Lower leg skin (tissue), 4 donors: ENCODE measurements at regions not wholly inside any gene's neighbourhood (a gene's known extent, or its start where the extent isn't known, plus 50 kb on each side); places are given as distances from the start of the nearest gene placed in this dataset.

Source experiments
- DNase-seq, 2 donors: peaks; one replicate each; pipeline ENCODE4 v3.0.0-alpha.2; 2019; ENCODE audit warnings: low spot score in 2 of 2
- H3K4me3 ChIP-seq: fragments of 200-600 bp; sonication (generic); 2 replicates; pipeline ENCODE4 v1.5.1; 2017; ENCODE audit warnings: mild to moderate bottlenecking, low read depth; ENCODE audit not compliant: poor library complexity, severe bottlenecking
- CTCF ChIP-seq, 3 donors: fragments of 450-650 bp; IDR thresholded peaks; one replicate each; pipeline ENCODE4 v1.5.1; 2016; ENCODE audit warnings: antibody characterized with exemption in 3 of 3, mild to moderate bottlenecking in 3 of 3, moderate library complexity in 2 of 3
- POLR2A ChIP-seq, 2 donors: fragments of 450-650 bp; IDR thresholded peaks; one replicate each; pipeline ENCODE4 v1.6.1; 2016 to 2017; ENCODE audit warnings: antibody characterized with exemption in 2 of 2, mild to moderate bottlenecking in 1 of 2, moderate library complexity in 1 of 2
- WGBS, 2 donors: methylation state at CpG; one replicate each; pipeline ENCODE4 v1.1.5; 2018; 5-methylcytosine and 5-hydroxymethylcytosine counted together
- intact Hi-C: fragments of 100-400 bp; cut with DNase I; formaldehyde crosslinking; loops from one replicate; pipeline ENCODE4 v1.15.0; 2023; ENCODE audit warnings: low total_unique reads

- intact Hi-C loops = no loop called here
- DNase-seq = no peak
- TF ChIP-seq POLR2A (IDR thresholded peaks at IDR 0.05) = no peak
- TF ChIP-seq CTCF (IDR thresholded peaks at IDR 0.05) = no peak
- H3K4me3 ChIP-seq = no peak overlapping the region
- 70 to 74% methylated on average over 10 of the region's 10 CpGs for WGBS, 2 donors
These were observed 1313.6 kb downstream of the TBC1D22A start for GRCh38 chr22:48076008-48076407.

GRCh38 chr22:48075604-48076003 lies 1313.2 kb downstream of the TBC1D22A start:
- no peak for DNase-seq
- no peak overlapping the region for H3K4me3 ChIP-seq
- WGBS, 2 donors = 95 to 96% methylated on average over 5 of the region's 5 CpGs
- intact Hi-C loops = no loop called here
- no peak for TF ChIP-seq POLR2A (IDR thresholded peaks at IDR 0.05)
- TF ChIP-seq CTCF (IDR thresholded peaks at IDR 0.05) = no peak

- WGBS, 2 donors = 59 to 78% methylated on average over 6 of the region's 6 CpGs
- H3K4me3 ChIP-seq = no peak overlapping the region
These were observed 1310.3 kb downstream of the TBC1D22A start for GRCh38 chr22:48072777-48073176.

GRCh38 chr22:48071828-48072227 lies 1309.4 kb downstream of the TBC1D22A start:
- intact Hi-C loops = no loop called here
- TF ChIP-seq POLR2A (IDR thresholded peaks at IDR 0.05) = no peak
- H3K4me3 ChIP-seq = no peak overlapping the region
- WGBS, 2 donors = 87 to 92% methylated on average over 7 of the region's 7 CpGs
- no peak for DNase-seq

More at GRCh38 chr22:48072777-48073176, 1310.3 kb downstream of the TBC1D22A start:
- DNase-seq = no peak
- TF ChIP-seq POLR2A (IDR thresholded peaks at IDR 0.05) (no peak), CTCF (IDR thresholded peaks at IDR 0.05) (no peak)
- intact Hi-C loops = no loop called here

- intact Hi-C loops = no loop called here
- DNase-seq = no peak
- TF ChIP-seq POLR2A (IDR thresholded peaks at IDR 0.05) = no peak
- TF ChIP-seq CTCF (IDR thresholded peaks at IDR 0.05) = no peak
- no peak overlapping the region for H3K4me3 ChIP-seq
- 86 to 87% methylated on average over 9 to 10 of the region's 10 CpGs for WGBS, 2 donors
These were observed 1308.9 kb downstream of the TBC1D22A start for GRCh38 chr22:48071305-48071704.

- WGBS, 2 donors = 92 to 95% methylated on average over 4 of the region's 4 CpGs
- H3K4me3 ChIP-seq = no peak overlapping the region
These were observed 1308.3 kb downstream of the TBC1D22A start for GRCh38 chr22:48070760-48071159.

More at GRCh38 chr22:48070760-48071159, 1308.3 kb downstream of the TBC1D22A start:
- intact Hi-C loops = no loop called here
- DNase-seq = no peak
- TF ChIP-seq POLR2A (IDR thresholded peaks at IDR 0.05) (no peak), CTCF (IDR thresholded peaks at IDR 0.05) (no peak)
